Mesodermal cell (in vitro differentiated cells): ENCODE measurements at regions not wholly inside any gene's neighbourhood (a gene's known extent, or its start where the extent isn't known, plus 50 kb on each side); places are given as distances from the start of the nearest gene placed in this dataset.

Experiments
- H3K27ac ChIP-seq: 2 replicates; pipeline ENCODE4 v1.7.0; 2013; ENCODE audit warnings: mild to moderate bottlenecking, low read depth, low read length, moderate library complexity; ENCODE audit not compliant: severe bottlenecking
- H3K36me3 ChIP-seq: 2 replicates; pipeline ENCODE4 v1.7.1; 2013; ENCODE audit warnings: mild to moderate bottlenecking, low read length, moderate library complexity; ENCODE audit not compliant: control insufficient read depth, insufficient read depth
- H3K4me1 ChIP-seq: one replicate; pipeline ENCODE4 v1.7.1; 2013; ENCODE audit warnings: mild to moderate bottlenecking, low read length; ENCODE audit not compliant: insufficient read depth, control insufficient read depth, poor library complexity, severe bottlenecking
- H3K4me3 ChIP-seq: 2 replicates; pipeline ENCODE4 v1.7.0; 2013; ENCODE audit warnings: low read length, control low read depth, mild to moderate bottlenecking; ENCODE audit not compliant: insufficient read depth, poor library complexity, severe bottlenecking; ENCODE audit errors: extremely low read depth
- H3K9me3 ChIP-seq: 2 replicates; pipeline ENCODE4 v1.7.1; 2013; ENCODE audit warnings: mild to moderate bottlenecking, low read length, moderate library complexity; ENCODE audit not compliant: control insufficient read depth
- WGBS, 2 experiments: methylation state at CpG; one replicate each; pipeline ENCODE4 v1.1.5; 2013; ENCODE audit warnings: missing lambda C conversion rate in 2 of 2; ENCODE audit not compliant: insufficient coverage in 2 of 2; 5-methylcytosine and 5-hydroxymethylcytosine counted together

GRCh38 chr3:35335703-35336102 lies 303.6 kb upstream of the ARPP21 start:
- no peaks in the 10 kb centered on the region for H3K4me1 ChIP-seq
- no peak overlapping the region for H3K27ac ChIP-seq
- WGBS, 2 experiments, result 40 to 88% methylated on average over 1 of the region's 3 CpGs
- no peak overlapping the region for H3K4me3 ChIP-seq
- no peaks in the 10 kb centered on the region for H3K36me3 ChIP-seq
- H3K9me3 ChIP-seq, result no peaks in the 10 kb centered on the region

GRCh38 chr3:35336601-35337000 lies 302.7 kb upstream of the ARPP21 start:
- Histone ChIP-seq H3K4me1 (no peaks in the 10 kb centered on the region), H3K9me3 (no peaks in the 10 kb centered on the region), H3K36me3 (no peaks in the 10 kb centered on the region), H3K4me3 (no peak overlapping the region), H3K27ac (no peak overlapping the region)

GRCh38 chr3:35338186-35338585 lies 301.1 kb upstream of the ARPP21 start:
- Histone ChIP-seq H3K4me3 (no peak overlapping the region), H3K9me3 (no peaks in the 10 kb centered on the region), H3K36me3 (no peaks in the 10 kb centered on the region), H3K27ac (no peak overlapping the region), H3K4me1 (no peaks in the 10 kb centered on the region)
- WGBS, 2 experiments, result no CpG with 5 or more reads among the region's 2 CpGs

- Histone ChIP-seq H3K4me3 (no peak overlapping the region), H3K36me3 (no peaks in the 10 kb centered on the region), H3K4me1 (no peaks in the 10 kb centered on the region), H3K9me3 (no peaks in the 10 kb centered on the region), H3K27ac (no peak overlapping the region)
- WGBS, 2 experiments, result no CpG with 5 or more reads among the region's 1 CpG
These were observed 259.1 kb upstream of the ARPP21 start for GRCh38 chr3:35380196-35380595.

GRCh38 chr3:35383216-35383615 lies 256.1 kb upstream of the ARPP21 start:
- H3K4me3 ChIP-seq, result no peak overlapping the region
- no peak overlapping the region for H3K27ac ChIP-seq
- no peaks in the 10 kb centered on the region for H3K36me3 ChIP-seq
- no peaks in the 10 kb centered on the region for H3K9me3 ChIP-seq
- no peaks in the 10 kb centered on the region for H3K4me1 ChIP-seq
- 67 to 83% methylated on average over 1 of the region's 2 CpGs for WGBS, 2 experiments

GRCh38 chr3:35383719-35384555 lies 255.4 kb upstream of the ARPP21 start:
- H3K27ac ChIP-seq, result peak overlapping the region; percentile 58
- H3K4me3 ChIP-seq, result no peak overlapping the region
- 81 to 89% methylated on average over 6 to 8 of the region's 8 CpGs for WGBS, 2 experiments
- no peaks in the 10 kb centered on the region for H3K9me3 ChIP-seq
- no peaks in the 10 kb centered on the region for H3K4me1 ChIP-seq
- H3K36me3 ChIP-seq, result no peaks in the 10 kb centered on the region

GRCh38 chr3:35385271-35385670 lies 254.1 kb upstream of the ARPP21 start:
- Histone ChIP-seq H3K36me3 (no peaks in the 10 kb centered on the region), H3K4me1 (no peaks in the 10 kb centered on the region), H3K9me3 (no peaks in the 10 kb centered on the region), H3K27ac (no peak overlapping the region), H3K4me3 (no peak overlapping the region)

GRCh38 chr3:35389907-35390306 lies 249.4 kb upstream of the ARPP21 start:
- no CpG with 5 or more reads among the region's 2 CpGs for WGBS, 2 experiments
- H3K36me3 ChIP-seq, result no peaks in the 10 kb centered on the region
- H3K4me3 ChIP-seq, result no peak overlapping the region
- peaks cover 19% of the 10 kb centered on the region for H3K9me3 ChIP-seq
- H3K27ac ChIP-seq, result no peak overlapping the region
- no peaks in the 10 kb centered on the region for H3K4me1 ChIP-seq

GRCh38 chr3:35392187-35392586 lies 247.1 kb upstream of the ARPP21 start:
- H3K4me3 ChIP-seq, result no peak overlapping the region
- WGBS, 2 experiments, result 53 to 61% methylated on average over 2 to 4 of the region's 4 CpGs

GRCh38 chr3:35393901-35394799 lies 245.2 kb upstream of the ARPP21 start:
- Histone ChIP-seq H3K4me1 (no peaks in the 10 kb centered on the region), H3K9me3 (peaks cover 19% of the 10 kb centered on the region), H3K36me3 (no peaks in the 10 kb centered on the region), H3K4me3 (no peak overlapping the region), H3K27ac (no peak overlapping the region)
- 65 to 78% methylated on average over 2 to 4 of the region's 6 CpGs for WGBS, 2 experiments

More at GRCh38 chr3:35392187-35392586, 247.1 kb upstream of the ARPP21 start:
- Histone ChIP-seq H3K4me1 (no peaks in the 10 kb centered on the region), H3K9me3 (peaks cover 19% of the 10 kb centered on the region), H3K27ac (no peak overlapping the region), H3K36me3 (no peaks in the 10 kb centered on the region)

- Histone ChIP-seq H3K4me1 (no peaks in the 10 kb centered on the region), H3K4me3 (no peak overlapping the region), H3K36me3 (no peaks in the 10 kb centered on the region), H3K9me3 (peaks cover 19% of the 10 kb centered on the region), H3K27ac (no peak overlapping the region)
- 83 to 100% methylated on average over 1 of the region's 1 CpG for WGBS, 2 experiments
These were observed 244.4 kb upstream of the ARPP21 start for GRCh38 chr3:35394905-35395304.
